H1 (cell line): ENCODE measurements at regions not wholly inside any gene's neighbourhood (a gene's known extent, or its start where the extent isn't known, plus 50 kb on each side); places are given as distances from the start of the nearest gene placed in this dataset.

Experiments
- CTCF ChIA-PET: fragments of 300-600 bp; sonication (Branson Sonifier 250); formaldehyde crosslinking; loops from one replicate; lab custom pipeline; 2021; ENCODE audit not compliant: partially characterized antibody; lab: Charles Lee
- POLR2A ChIA-PET: fragments of 300-600 bp; sonication (Branson Sonifier 250); formaldehyde crosslinking; loops from one replicate; lab custom pipeline; 2021; ENCODE audit warnings: inconsistent platforms; ENCODE audit not compliant: partially characterized antibody; lab: Charles Lee
- DNase-seq, 2 experiments: peaks; one replicate each; pipeline versions ENCODE4 v3.0.0 to v3.0.0-alpha.2; 2010 to 2022; ENCODE audit warnings: low spot score in 2 of 2, low read depth in 1 of 2, mixed read lengths in 1 of 2
- FAIRE-seq: peaks from 2 replicates; lab custom pipeline; 2011; peaks lifted over from hg19 to GRCh38; lab: Jason Lieb, UNC
- H2AFZ ChIP-seq: 2 replicates; pipeline ENCODE4 v1.8.1; 2012; ENCODE audit warnings: low read length, inconsistent platforms
- H2AK5ac ChIP-seq: 2 replicates; pipeline ENCODE4 v1.6.1; 2013; ENCODE audit warnings: low read depth, low read length
- H2BK120ac ChIP-seq: replicated peaks from 2 replicates; pipeline ENCODE3; 2013; ENCODE audit warnings: low read depth, low read length, inconsistent platforms
- H2BK12ac ChIP-seq: 2 replicates; pipeline ENCODE4 v1.6.1; 2013; ENCODE audit warnings: low read depth, low read length
- H2BK15ac ChIP-seq: 2 replicates; pipeline ENCODE4 v1.6.1; 2013; ENCODE audit warnings: low read length
- H2BK20ac ChIP-seq: 2 replicates; pipeline ENCODE4 v1.6.1; 2013; ENCODE audit warnings: low read length
- H2BK5ac ChIP-seq: 2 replicates; pipeline ENCODE4 v1.6.1; 2013; ENCODE audit warnings: low read depth, low read length
- H3K14ac ChIP-seq: 2 replicates; pipeline ENCODE4 v1.6.1; 2013; ENCODE audit warnings: inconsistent platforms; ENCODE audit not compliant: insufficient read length
- H3K18ac ChIP-seq: 2 replicates; pipeline ENCODE4 v1.6.1; 2013; ENCODE audit warnings: low read length; ENCODE audit errors: extremely low read depth
- H3K23ac ChIP-seq: 2 replicates; pipeline ENCODE4 v1.6.1; 2013; ENCODE audit warnings: inconsistent platforms; ENCODE audit not compliant: insufficient read length
- H3K23me2 ChIP-seq: 2 replicates; pipeline ENCODE4 v1.6.1; 2013; ENCODE audit warnings: low read depth, low read length
- H3K27ac ChIP-seq: 2 replicates; pipeline ENCODE4 v1.6.1; 2011; ENCODE audit warnings: low read depth, low read length, inconsistent platforms
- H3K27me3 ChIP-seq, 4 experiments: replicated peaks in 1 of 4; 1 replicate in 1 of 4; 2 replicates in 3 of 4; pipeline versions ENCODE4 v1.6.1 to v1.8.1; 2011 to 2013; ENCODE audit warnings: low read length in 3 of 4, mild to moderate bottlenecking in 3 of 4, inconsistent platforms in 2 of 4, mixed read lengths in 2 of 4, moderate library complexity in 1 of 4; ENCODE audit not compliant: control insufficient read depth in 3 of 4, insufficient read depth in 3 of 4; ENCODE audit errors: extremely low read depth in 1 of 4
- H3K36me3 ChIP-seq, 4 experiments: 2 replicates each; pipeline versions ENCODE4 v1.6.1 to v1.8.1; 2011 to 2013; ENCODE audit warnings: mild to moderate bottlenecking in 4 of 4, low read length in 3 of 4, moderate library complexity in 2 of 4, control low read depth in 1 of 4, inconsistent platforms in 1 of 4; ENCODE audit not compliant: insufficient read depth in 4 of 4, control insufficient read depth in 2 of 4
- H3K4ac ChIP-seq: replicated peaks from 2 replicates; pipeline ENCODE3; 2013; ENCODE audit warnings: low read length, low read depth, mixed read lengths, inconsistent platforms; ENCODE audit not compliant: insufficient read length
- H3K4me1 ChIP-seq, 4 experiments: replicated peaks in 1 of 4; 1 replicate in 1 of 4; 2 replicates in 3 of 4; pipeline versions ENCODE4 v1.6.1 to v1.8.1; 2011 to 2013; ENCODE audit warnings: low read length in 3 of 4, inconsistent platforms in 2 of 4, mixed read lengths in 1 of 4; ENCODE audit not compliant: insufficient read depth in 4 of 4, control insufficient read depth in 3 of 4
- H3K4me2 ChIP-seq, 2 experiments: 2 replicates each; pipeline versions ENCODE4 v1.6.1 to v1.8.1; 2011 to 2013; ENCODE audit warnings: low read depth in 2 of 2, low read length in 2 of 2, control low read depth in 1 of 2, inconsistent platforms in 1 of 2, mild to moderate bottlenecking in 1 of 2; ENCODE audit not compliant: insufficient read depth in 1 of 2
- H3K4me3 ChIP-seq, 4 experiments: fragments of 200-600, 300-600 bp in 1 of 4; sonication (generic), shearing (Covaris generic), sonication (Bioruptor Twin) in 1 of 4; 2 replicates each; pipeline versions ENCODE4 v1.5.1 to v1.8.1; 2011 to 2016; ENCODE audit warnings: low read length in 4 of 4, low read depth in 3 of 4, control low read depth in 2 of 4, inconsistent platforms in 2 of 4, mild to moderate bottlenecking in 2 of 4, mixed read lengths in 1 of 4, moderate library complexity in 1 of 4; ENCODE audit not compliant: insufficient read depth in 2 of 4; ENCODE audit errors: extremely low read depth in 1 of 4
- H3K56ac ChIP-seq: replicated peaks from 2 replicates; pipeline ENCODE3; 2013; ENCODE audit warnings: low read depth, mild to moderate bottlenecking, mixed read lengths, low read length, inconsistent platforms; ENCODE audit not compliant: insufficient read length
- H3K79me1 ChIP-seq: 2 replicates; pipeline ENCODE4 v1.6.1; 2013; ENCODE audit warnings: low read depth, low read length, control low read depth
- H3K79me2 ChIP-seq, 2 experiments: 2 replicates each; pipeline versions ENCODE4 v1.6.1 to v1.8.1; 2012 to 2013; ENCODE audit warnings: low read length in 2 of 2, mild to moderate bottlenecking in 2 of 2, inconsistent platforms in 1 of 2; ENCODE audit not compliant: insufficient read depth in 2 of 2, control insufficient read depth in 1 of 2
- H3K9ac ChIP-seq, 4 experiments: replicated peaks in 1 of 4; 1 replicate in 1 of 4; 2 replicates in 3 of 4; pipeline versions ENCODE4 v1.6.1 to v1.8.1; 2011 to 2013; ENCODE audit warnings: low read depth in 3 of 4, low read length in 3 of 4, control low read depth in 2 of 4, mild to moderate bottlenecking in 2 of 4, moderate library complexity in 2 of 4, inconsistent platforms in 1 of 4; ENCODE audit errors: extremely low read depth in 1 of 4
- H3K9me3 ChIP-seq, 2 experiments: 2 replicates each; pipeline versions ENCODE4 v1.6.1 to v1.8.1; 2012 to 2013; ENCODE audit warnings: mild to moderate bottlenecking in 2 of 2, moderate library complexity in 2 of 2, control low read depth in 1 of 2, inconsistent platforms in 1 of 2, low read depth in 1 of 2, low read length in 1 of 2, mixed read lengths in 1 of 2; ENCODE audit not compliant: insufficient read depth in 2 of 2
- H4K20me1 ChIP-seq, 2 experiments: replicated peaks in 1 of 2; 2 replicates each; pipeline versions ENCODE3 to v1.8.1; 2011 to 2013; ENCODE audit warnings: inconsistent platforms in 2 of 2, low read length in 2 of 2, mild to moderate bottlenecking in 1 of 2; ENCODE audit not compliant: insufficient read depth in 2 of 2, control insufficient read depth in 1 of 2
- H4K5ac ChIP-seq: 2 replicates; pipeline ENCODE4 v1.6.1; 2013; ENCODE audit warnings: low read length, low read depth, mixed read lengths, inconsistent platforms; ENCODE audit not compliant: insufficient read length
- H4K8ac ChIP-seq: 2 replicates; pipeline ENCODE4 v1.8.0; 2013; ENCODE audit warnings: mild to moderate bottlenecking, moderate library complexity, low read length, inconsistent platforms; ENCODE audit not compliant: insufficient read depth; ENCODE audit errors: extremely low read depth
- H4K91ac ChIP-seq: replicated peaks from 2 replicates; pipeline ENCODE3; 2013; ENCODE audit warnings: low read length, mixed read lengths, inconsistent platforms; ENCODE audit not compliant: insufficient read length
- BRCA1 ChIP-seq: IDR thresholded peaks from 2 replicates; pipeline ENCODE4 v1.6.1; 2012; ENCODE audit warnings: low read depth, low read length, improper control_type of control experiment
- RAD21 ChIP-seq, 2 experiments: IDR thresholded peaks in 1 of 2; conservative IDR thresholded peaks in 1 of 2; 2 replicates each; pipeline ENCODE4 v1.6.1; 2011; ENCODE audit warnings: low read depth in 2 of 2, low read length in 2 of 2, improper control_type of control experiment in 1 of 2, inconsistent platforms in 1 of 2, mild to moderate bottlenecking in 1 of 2, moderate library complexity in 1 of 2
- SP4 ChIP-seq: IDR thresholded peaks from 2 replicates; pipeline ENCODE4 v1.6.1; 2012; ENCODE audit warnings: low read length, inconsistent platforms
- WGBS, 2 experiments: shearing (Covaris generic) in 1 of 2; methylation state at CpG; one replicate each; pipeline versions ENCODE4 v1.1.6 to v1.1.7; 2013 to 2015; ENCODE audit warnings: low lambda C conversion rate in 2 of 2, mixed read lengths in 2 of 2, inconsistent platforms in 1 of 2, low coverage in 1 of 2, missing lambda C conversion rate in 1 of 2; ENCODE audit not compliant: insufficient replicate concordance in 2 of 2, insufficient coverage in 1 of 2, insufficient read length in 1 of 2; ENCODE audit errors: extremely low coverage in 1 of 2, missing lambda C conversion rate in 1 of 2; 5-methylcytosine and 5-hydroxymethylcytosine counted together
- TF ChIP-seq, protein P1 (sequence below): IDR thresholded peaks from 2 replicates; pipeline ENCODE4 v1.6.1; 2012; ENCODE audit warnings: low read length, inconsistent platforms

DNA sequence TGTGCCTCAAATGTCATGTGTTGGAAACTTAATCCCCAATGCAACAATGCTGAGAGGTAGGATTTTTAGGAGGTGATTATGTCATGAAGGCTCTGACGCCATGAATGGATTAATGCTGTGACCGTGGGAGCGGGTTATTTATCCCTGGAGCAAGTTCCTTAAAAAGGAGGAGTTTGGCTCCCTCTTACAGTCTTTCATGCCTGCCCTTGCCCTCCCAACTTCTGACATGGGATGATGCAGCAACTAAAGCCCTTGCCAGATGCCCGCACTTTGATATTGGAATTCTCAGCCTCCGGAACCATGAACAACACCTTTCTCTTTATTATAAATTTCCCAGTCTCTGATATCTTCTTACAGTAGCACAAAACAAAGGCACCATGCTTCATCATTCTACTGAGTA, 685.3 kb upstream of the CHRM3 start:
- POLR2A ChIA-PET = no interaction called here
- no peak overlapping the region for H3K9ac ChIP-seq
- H3K27me3 ChIP-seq = no peaks in the 10 kb centered on the region
- H4K5ac ChIP-seq = no peak overlapping the region
- H3K4me2 ChIP-seq = no peak overlapping the region
- H2BK120ac ChIP-seq = no peak overlapping the region
- H3K79me2 ChIP-seq = no peaks in the 10 kb centered on the region
- CTCF ChIA-PET = no interaction called here
- no peak overlapping the region for H3K18ac ChIP-seq
- no peak overlapping the region for H3K4ac ChIP-seq
- H2BK5ac ChIP-seq = no peak overlapping the region
- H3K14ac ChIP-seq = no peak overlapping the region
- FAIRE-seq = no peak
- no peak overlapping the region for H3K56ac ChIP-seq
- no peaks in the 10 kb centered on the region for H4K20me1 ChIP-seq
- H2AK5ac ChIP-seq = no peak overlapping the region
- H2BK15ac ChIP-seq = no peak overlapping the region
- H3K36me3 ChIP-seq = no peaks in the 10 kb centered on the region
- no peak overlapping the region for H4K8ac ChIP-seq
- H2BK20ac ChIP-seq = no peak overlapping the region
- no peak for DNase-seq
- WGBS, 2 experiments = 92% methylated on average over 5 of the region's 5 CpGs; no CpG with 5 or more reads in 1 of the 2 experiments
- H3K27ac ChIP-seq = no peak overlapping the region
- H3K23ac ChIP-seq = no peak overlapping the region
- H3K79me1 ChIP-seq = no peaks in the 10 kb centered on the region
- no peaks in the 10 kb centered on the region for H3K9me3 ChIP-seq
- H3K4me1 ChIP-seq = no peaks in the 10 kb centered on the region
- no peak overlapping the region for H4K91ac ChIP-seq
- H3K4me3 ChIP-seq = no peak overlapping the region
- no peaks in the 10 kb centered on the region for H3K23me2 ChIP-seq
- TF ChIP-seq, protein P1, sequence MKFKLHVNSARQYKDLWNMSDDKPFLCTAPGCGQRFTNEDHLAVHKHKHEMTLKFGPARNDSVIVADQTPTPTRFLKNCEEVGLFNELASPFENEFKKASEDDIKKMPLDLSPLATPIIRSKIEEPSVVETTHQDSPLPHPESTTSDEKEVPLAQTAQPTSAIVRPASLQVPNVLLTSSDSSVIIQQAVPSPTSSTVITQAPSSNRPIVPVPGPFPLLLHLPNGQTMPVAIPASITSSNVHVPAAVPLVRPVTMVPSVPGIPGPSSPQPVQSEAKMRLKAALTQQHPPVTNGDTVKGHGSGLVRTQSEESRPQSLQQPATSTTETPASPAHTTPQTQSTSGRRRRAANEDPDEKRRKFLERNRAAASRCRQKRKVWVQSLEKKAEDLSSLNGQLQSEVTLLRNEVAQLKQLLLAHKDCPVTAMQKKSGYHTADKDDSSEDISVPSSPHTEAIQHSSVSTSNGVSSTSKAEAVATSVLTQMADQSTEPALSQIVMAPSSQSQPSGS = no peak
- TF ChIP-seq BRCA1 (no peak), SP4 (no peak), RAD21 (IDR thresholded peaks at IDR 0.05 in 1 of 2, conservative IDR thresholded peaks at IDR 0.05 in 1 of 2; ENCODE audit: low read depth in 2 of 2, low read length in 2 of 2) (no peak)
- H2BK12ac ChIP-seq = no peak overlapping the region
- no peak overlapping the region; the same call in 1 of the 2 replicates for H2AFZ ChIP-seq
